ENCODE measurements at regions not wholly inside any gene's neighbourhood (a gene's known extent, or its start where the extent isn't known, plus 50 kb on each side); places are given as distances from the start of the nearest gene placed in this dataset.

DNA sequence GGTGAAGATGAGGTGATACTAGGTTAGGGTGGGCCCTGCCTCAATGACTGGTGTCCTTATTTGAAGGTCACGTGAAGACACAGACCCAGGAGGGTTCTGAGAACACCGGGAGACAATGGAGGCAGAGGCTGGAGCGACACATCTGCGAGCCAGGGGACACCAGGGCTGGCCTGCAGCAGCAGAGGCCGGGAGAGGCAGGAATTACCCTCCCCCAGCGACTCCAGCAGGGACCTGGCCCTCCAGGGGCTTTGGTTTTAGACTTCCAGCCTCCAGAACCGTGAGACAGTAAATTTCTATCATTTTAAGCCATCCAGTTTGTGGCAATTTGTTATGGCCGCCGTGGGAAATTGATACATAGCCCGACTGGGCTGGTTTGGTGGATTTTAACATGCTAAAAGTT, 152.2 kb downstream of the DNAJB6 start:
- DNase-seq (peak in 1 of 5 donors; percentile 4), ATAC-seq (no peak)
- Histone ChIP-seq H3K27ac (no peak overlapping the region), H3K27me3 (peaks cover 0 to 4% (median 0%) of the 10 kb centered on the region in 9 donors), H3K36me3 (no peaks in the 10 kb centered on the region), H3K4me3 (no peak overlapping the region), H3K9me3 (peaks cover 0 to 21% (median 2%) of the 10 kb centered on the region in 12 donors), H3K4me1 (no peaks in the 10 kb centered on the region)
- TF ChIP-seq, protein P1, sequence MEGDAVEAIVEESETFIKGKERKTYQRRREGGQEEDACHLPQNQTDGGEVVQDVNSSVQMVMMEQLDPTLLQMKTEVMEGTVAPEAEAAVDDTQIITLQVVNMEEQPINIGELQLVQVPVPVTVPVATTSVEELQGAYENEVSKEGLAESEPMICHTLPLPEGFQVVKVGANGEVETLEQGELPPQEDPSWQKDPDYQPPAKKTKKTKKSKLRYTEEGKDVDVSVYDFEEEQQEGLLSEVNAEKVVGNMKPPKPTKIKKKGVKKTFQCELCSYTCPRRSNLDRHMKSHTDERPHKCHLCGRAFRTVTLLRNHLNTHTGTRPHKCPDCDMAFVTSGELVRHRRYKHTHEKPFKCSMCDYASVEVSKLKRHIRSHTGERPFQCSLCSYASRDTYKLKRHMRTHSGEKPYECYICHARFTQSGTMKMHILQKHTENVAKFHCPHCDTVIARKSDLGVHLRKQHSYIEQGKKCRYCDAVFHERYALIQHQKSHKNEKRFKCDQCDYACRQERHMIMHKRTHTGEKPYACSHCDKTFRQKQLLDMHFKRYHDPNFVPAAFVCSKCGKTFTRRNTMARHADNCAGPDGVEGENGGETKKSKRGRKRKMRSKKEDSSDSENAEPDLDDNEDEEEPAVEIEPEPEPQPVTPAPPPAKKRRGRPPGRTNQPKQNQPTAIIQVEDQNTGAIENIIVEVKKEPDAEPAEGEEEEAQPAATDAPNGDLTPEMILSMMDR (IDR thresholded peaks at IDR 0.05), result no peak
- TF ChIP-seq POLR2A (IDR thresholded peaks at IDR 0.05), result no peak
- intact Hi-C loops (cut with DNase I), result no loop called here
- WGBS, 4 donors, result 81 to 84% (median 83%) methylated on average over 8 to 10 of the region's 10 CpGs

Data from heart left ventricle (tissue), 16 donors.